HepG2 (cell line): ENCODE measurements at regions not wholly inside any gene's neighbourhood (a gene's known extent, or its start where the extent isn't known, plus 50 kb on each side); places are given as distances from the start of the nearest gene placed in this dataset.

Experiments used
- ATAC-seq: fragments of 200-7000 bp; cut with Tn5 transposase; 3 replicates; pipeline ENCODE4 v1.9.1; 2020; ENCODE audit warnings: mild to moderate bottlenecking, moderate library complexity
- BruUV-seq: library from RNA; stranded (reverse); fragments of 400-500 nt; replicated peaks from 2 replicates; lab custom pipeline; 2021; lab: Mats Ljungman, UMichigan
- CTCF ChIA-PET: fragments of 300-600 bp; formaldehyde crosslinking; extraction: SDS; loops from one replicate; lab custom pipeline; 2021; ENCODE audit warnings: low total read pairs, inconsistent platforms, low intra/inter-chr PET ratio; lab: Yijun Ruan, JAX
- POLR2A ChIA-PET: fragments of 350-600 bp; sonication (Branson Sonifier 250); formaldehyde crosslinking; loops from one replicate; lab custom pipeline; 2020; ENCODE audit warnings: antibody characterized with exemption, inconsistent platforms; lab: Yijun Ruan, JAX
- DNase-seq: peaks from one replicate; pipeline ENCODE4 v3.0.0-alpha.2; 2015; ENCODE audit warnings: low spot score
- FAIRE-seq: peaks from 3 replicates; lab custom pipeline; 2011; peaks lifted over from hg19 to GRCh38; lab: Jason Lieb, UNC
- H2AFZ ChIP-seq: one replicate; pipeline ENCODE4 v1.6.1; 2011; ENCODE audit warnings: low read length, inconsistent platforms
- H3K27ac ChIP-seq: fragments of 300-600 bp; 3 replicates; pipeline ENCODE4 v1.8.0; 2011; ENCODE audit warnings: mixed run types, mild to moderate bottlenecking, mixed read lengths, low read length, inconsistent platforms; ENCODE audit not compliant: insufficient read depth; ENCODE audit errors: extremely low read length
- H3K27me3 ChIP-seq, 2 experiments: fragments of 200-600 bp in 1 of 2; 2 replicates in 1 of 2; 3 replicates in 1 of 2; pipeline versions ENCODE4 v1.6.0 to v1.8.0; 2011; ENCODE audit warnings: low read length in 2 of 2, mild to moderate bottlenecking in 2 of 2, moderate library complexity in 2 of 2, inconsistent platforms in 1 of 2; ENCODE audit not compliant: insufficient read depth in 2 of 2, control insufficient read depth in 1 of 2
- H3K36me3 ChIP-seq, 2 experiments: fragments of 200-600 bp in 1 of 2; replicated peaks in 1 of 2; 2 replicates in 1 of 2; 3 replicates in 1 of 2; pipeline versions ENCODE4 v1.5.1 to v1.8.0; 2011; ENCODE audit warnings: low read length in 2 of 2, inconsistent platforms in 1 of 2; ENCODE audit not compliant: insufficient read depth in 2 of 2, control insufficient read depth in 1 of 2
- H3K4me1 ChIP-seq: 2 replicates; pipeline ENCODE4 v1.5.1; 2012; ENCODE audit warnings: low read length, inconsistent platforms; ENCODE audit not compliant: insufficient read depth
- H3K4me2 ChIP-seq: 2 replicates; pipeline ENCODE4 v1.6.0; 2011; ENCODE audit warnings: low read depth, low read length, inconsistent platforms
- H3K4me3 ChIP-seq, 3 experiments: fragments of 200-600 bp in 1 of 3; sonication (generic), shearing (Covaris generic) in 1 of 3; replicated peaks in 1 of 3; 2 replicates each; pipeline ENCODE4 v1.5.1; 2011 to 2016; ENCODE audit warnings: low read length in 3 of 3, inconsistent platforms in 2 of 3, low read depth in 2 of 3, mild to moderate bottlenecking in 2 of 3, control low read depth in 1 of 3, mixed read lengths in 1 of 3; ENCODE audit not compliant: insufficient read depth in 1 of 3
- H3K79me2 ChIP-seq: one replicate; pipeline ENCODE4 v1.6.1; 2011; ENCODE audit warnings: low read length, inconsistent platforms; ENCODE audit not compliant: insufficient read depth
- H3K9ac ChIP-seq: 2 replicates; pipeline ENCODE4 v1.6.0; 2011; ENCODE audit warnings: mild to moderate bottlenecking, low read depth, low read length, inconsistent platforms; ENCODE audit not compliant: insufficient read depth
- H3K9me3 ChIP-seq: 2 replicates; pipeline ENCODE4 v1.5.1; 2012; ENCODE audit warnings: mild to moderate bottlenecking, low read length
- H4K20me1 ChIP-seq: 2 replicates; pipeline ENCODE4 v1.6.0; 2011; ENCODE audit warnings: inconsistent platforms, mild to moderate bottlenecking, low read length, moderate library complexity; ENCODE audit not compliant: insufficient read depth
- ASH2L ChIP-seq: fragments of 300-600, 200-600 bp; sonication (generic); IDR thresholded peaks from 2 replicates; pipeline ENCODE4 v1.7.0; 2017; ENCODE audit warnings: low read depth, mild to moderate bottlenecking, moderate library complexity, mixed read lengths, low read length; ENCODE audit not compliant: insufficient read length
- NFE2L2 ChIP-seq: fragments of 150-350 bp; IDR thresholded peaks from 2 replicates; pipeline ENCODE4 v1.6.1; 2014; ENCODE audit warnings: low read length
- POLR2AphosphoS5 ChIP-seq: IDR thresholded peaks from 2 replicates; pipeline ENCODE4 v1.6.1; 2012; ENCODE audit warnings: low read depth, low read length
- PRMT3 ChIP-seq: sonication (generic); formaldehyde crosslinking; IDR thresholded peaks from 2 replicates; pipeline ENCODE4 v1.8.1; 2022; ENCODE audit warnings: low read depth, mild to moderate bottlenecking, moderate library complexity, missing genetic modification reagents, borderline replicate concordance
- ZNF570 ChIP-seq: sonication (generic); formaldehyde crosslinking; IDR thresholded peaks from 2 replicates; pipeline ENCODE4 v1.4.0; 2020; ENCODE audit warnings: mild to moderate bottlenecking, missing genetic modification reagents, borderline replicate concordance
- ZNF572 ChIP-seq: sonication (generic); formaldehyde crosslinking; IDR thresholded peaks from 2 replicates; pipeline ENCODE4 v1.5.1; 2020; ENCODE audit warnings: mild to moderate bottlenecking, missing genetic modification reagents
- ZUFSP ChIP-seq: sonication (generic); formaldehyde crosslinking; IDR thresholded peaks from 2 replicates; pipeline ENCODE4 v1.9.0; 2021; ENCODE audit warnings: missing genetic modification reagents, mild to moderate bottlenecking, borderline replicate concordance
- WGBS: methylation state at CpG from one replicate; pipeline ENCODE4 v1.1.6; 2017; ENCODE audit warnings: low lambda C conversion rate; 5-methylcytosine and 5-hydroxymethylcytosine counted together
- in situ Hi-C: cut with HindIII; loops from 2 replicates; pipeline ENCODE4 v1.10.0; 2017; ENCODE audit warnings: low pct_unique_long_range_greater_than_20kb; ENCODE audit not compliant: extremely low pct_ligation_motif_present
- intact Hi-C: fragments of 100-400 bp; cut with micrococcal nuclease; formaldehyde crosslinking; loops from one replicate; pipeline ENCODE4 v1.10.0; 2022; ENCODE audit not compliant: unreplicated experiment

- BruUV-seq, result no TSS peak
- ChIA-PET POLR2A (no interaction called here), CTCF (no interaction called here)
- H4K20me1 ChIP-seq, result no peaks in the 10 kb centered on the region
- no peaks in the 10 kb centered on the region for H3K79me2 ChIP-seq
- in situ Hi-C loops (no loop called here), intact Hi-C loops (no loop called here)
- H3K4me3 ChIP-seq, result no peak overlapping the region
- ATAC-seq (no peak), DNase-seq (no peak), FAIRE-seq (no peak)
- H2AFZ ChIP-seq, result no peak overlapping the region
- peaks cover 0 to 5% of the 10 kb centered on the region in 2 experiments; a peak in 1 of 5 replicates for H3K27me3 ChIP-seq
- no peak overlapping the region for H3K9ac ChIP-seq
- H3K9me3 ChIP-seq, result no peaks in the 10 kb centered on the region
- WGBS, result 17% methylated on average over 14 of the region's 14 CpGs
- no peak overlapping the region for H3K27ac ChIP-seq
- TF ChIP-seq ZNF570, result no peak
- TF ChIP-seq POLR2AphosphoS5, result no peak
- no peak for TF ChIP-seq PRMT3
- TF ChIP-seq ASH2L, result no peak
- H3K4me1 ChIP-seq, result no peaks in the 10 kb centered on the region
- no peak overlapping the region for H3K4me2 ChIP-seq
- H3K36me3 ChIP-seq, result no peaks in the 10 kb centered on the region
Measured at GRCh38 chr9:126261584-126262356, 64.9 kb upstream of the MVB12B start.

GRCh38 chr9:126262738-126263137, 63.9 kb upstream of the MVB12B start:
- no peaks in the 10 kb centered on the region for H3K36me3 ChIP-seq
- peaks cover 0 to 9% of the 10 kb centered on the region in 2 experiments; a peak in 2 of 5 replicates for H3K27me3 ChIP-seq
- FAIRE-seq (no peak), ATAC-seq (no peak), DNase-seq (no peak)
- H4K20me1 ChIP-seq, result no peaks in the 10 kb centered on the region
- TF ChIP-seq NFE2L2 (0 out of 2 replicates have a peak, but pooled peaks have one; percentile 37), ZNF572 (no peak), ZUFSP (CRISPR knock-in tag) (no peak)
- no peak overlapping the region for H3K27ac ChIP-seq
- POLR2A ChIA-PET, result no interaction called here
- H2AFZ ChIP-seq, result no peak overlapping the region
- BruUV-seq, result no TSS peak
- no peak overlapping the region for H3K9ac ChIP-seq
- intact Hi-C loops (no loop called here), in situ Hi-C loops (no loop called here)
- H3K4me3 ChIP-seq, result no peak overlapping the region
- H3K4me1 ChIP-seq, result no peaks in the 10 kb centered on the region
- H3K9me3 ChIP-seq, result no peaks in the 10 kb centered on the region
- H3K79me2 ChIP-seq, result no peaks in the 10 kb centered on the region
- CTCF ChIA-PET, result no interaction called here
- no peak overlapping the region for H3K4me2 ChIP-seq
